LNCaP clone FGC (cell line): ENCODE measurements at regions not wholly inside any gene's neighbourhood (a gene's known extent, or its start where the extent isn't known, plus 50 kb on each side); places are given as distances from the start of the nearest gene placed in this dataset.

Experiments
- DNase-seq: peaks from one replicate; pipeline ENCODE4 v3.0.0-alpha.2; 2011; ENCODE audit warnings: low read depth
- H3K4me3 ChIP-seq: 2 replicates; pipeline ENCODE4 v1.5.1; 2011; ENCODE audit warnings: mild to moderate bottlenecking, low read depth, low read length, control low read depth
- TF ChIP-seq, protein P1 (sequence below): IDR thresholded peaks from 2 replicates; pipeline ENCODE4 v1.5.1; 2012; ENCODE audit warnings: mild to moderate bottlenecking; ENCODE audit not compliant: control insufficient read depth, insufficient read depth; ENCODE audit errors: extremely low read depth

DNA sequence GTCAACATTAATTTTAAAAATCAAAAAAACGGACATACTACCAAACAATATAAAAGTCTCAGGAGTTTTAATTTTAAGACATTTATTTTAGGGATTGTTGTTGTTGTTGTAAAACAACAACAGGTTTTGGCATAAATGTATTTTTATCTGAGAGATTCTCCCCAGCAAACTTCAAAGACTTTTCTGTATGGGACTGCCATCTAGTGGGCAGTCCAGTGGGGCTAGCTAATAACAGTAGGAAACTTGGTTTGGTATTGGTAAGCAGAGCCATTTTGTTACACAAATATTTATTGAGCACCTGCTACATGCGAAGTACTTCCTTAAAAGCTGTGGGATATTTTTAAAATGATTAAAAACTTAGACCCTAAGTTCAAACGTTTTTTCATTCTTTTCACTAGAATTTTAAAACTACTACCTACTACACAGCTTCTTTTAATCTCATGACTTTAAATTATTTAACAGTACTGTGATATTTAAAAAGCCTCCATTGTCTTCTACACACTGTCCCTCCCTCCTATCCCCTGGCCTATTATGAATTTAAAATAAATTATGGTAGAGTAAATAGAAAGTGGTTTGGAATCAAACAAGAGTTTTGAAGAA lies 1028.4 kb upstream of the INTU start:
- no peak for DNase-seq
- H3K4me3 ChIP-seq = no peak overlapping the region
- TF ChIP-seq, protein P1, sequence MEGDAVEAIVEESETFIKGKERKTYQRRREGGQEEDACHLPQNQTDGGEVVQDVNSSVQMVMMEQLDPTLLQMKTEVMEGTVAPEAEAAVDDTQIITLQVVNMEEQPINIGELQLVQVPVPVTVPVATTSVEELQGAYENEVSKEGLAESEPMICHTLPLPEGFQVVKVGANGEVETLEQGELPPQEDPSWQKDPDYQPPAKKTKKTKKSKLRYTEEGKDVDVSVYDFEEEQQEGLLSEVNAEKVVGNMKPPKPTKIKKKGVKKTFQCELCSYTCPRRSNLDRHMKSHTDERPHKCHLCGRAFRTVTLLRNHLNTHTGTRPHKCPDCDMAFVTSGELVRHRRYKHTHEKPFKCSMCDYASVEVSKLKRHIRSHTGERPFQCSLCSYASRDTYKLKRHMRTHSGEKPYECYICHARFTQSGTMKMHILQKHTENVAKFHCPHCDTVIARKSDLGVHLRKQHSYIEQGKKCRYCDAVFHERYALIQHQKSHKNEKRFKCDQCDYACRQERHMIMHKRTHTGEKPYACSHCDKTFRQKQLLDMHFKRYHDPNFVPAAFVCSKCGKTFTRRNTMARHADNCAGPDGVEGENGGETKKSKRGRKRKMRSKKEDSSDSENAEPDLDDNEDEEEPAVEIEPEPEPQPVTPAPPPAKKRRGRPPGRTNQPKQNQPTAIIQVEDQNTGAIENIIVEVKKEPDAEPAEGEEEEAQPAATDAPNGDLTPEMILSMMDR = peak; percentile 75

DNA sequence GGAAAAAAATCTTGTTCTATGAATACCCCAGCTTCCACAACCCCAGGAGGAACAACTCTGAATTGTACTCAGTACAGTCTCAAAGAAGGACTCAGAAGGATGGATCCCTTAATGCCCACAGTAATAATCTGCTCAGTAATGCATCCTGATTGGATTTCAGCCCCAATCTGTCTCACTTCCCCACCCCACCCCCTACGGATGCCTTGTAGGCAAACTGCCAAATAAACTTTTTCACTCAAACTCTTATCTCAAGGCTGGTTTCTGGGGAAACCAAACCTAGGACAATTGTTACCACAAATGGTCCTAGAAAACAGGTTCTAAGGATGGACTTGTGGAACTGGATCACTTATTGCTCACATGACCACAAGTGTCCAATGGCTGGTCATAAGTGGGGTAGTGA lies 1021.8 kb upstream of the INTU start:
- no peak overlapping the region for H3K4me3 ChIP-seq
- TF ChIP-seq, protein P1 = no peak
- no peak for DNase-seq

DNA sequence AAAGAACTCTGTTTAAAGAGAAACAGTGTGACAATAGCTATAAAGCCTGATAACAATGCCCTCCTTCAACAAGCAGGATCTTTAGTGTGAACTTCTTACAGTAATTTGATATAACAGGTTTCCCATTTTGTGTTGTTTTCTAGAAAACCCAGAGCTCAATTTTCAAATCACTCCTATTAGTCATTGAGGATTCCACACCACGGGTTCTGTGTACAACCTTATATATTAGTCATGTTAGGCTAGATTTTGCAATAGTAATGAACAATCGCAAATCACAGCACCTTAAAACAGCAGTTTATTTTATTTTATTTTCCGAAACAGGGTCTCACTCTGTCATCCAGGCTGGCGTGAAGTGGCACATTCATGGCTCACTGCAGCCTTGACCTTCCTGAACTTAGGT lies 1020.9 kb upstream of the INTU start:
- DNase-seq = no peak
- TF ChIP-seq, protein P1 = no peak
- no peak overlapping the region for H3K4me3 ChIP-seq

DNA sequence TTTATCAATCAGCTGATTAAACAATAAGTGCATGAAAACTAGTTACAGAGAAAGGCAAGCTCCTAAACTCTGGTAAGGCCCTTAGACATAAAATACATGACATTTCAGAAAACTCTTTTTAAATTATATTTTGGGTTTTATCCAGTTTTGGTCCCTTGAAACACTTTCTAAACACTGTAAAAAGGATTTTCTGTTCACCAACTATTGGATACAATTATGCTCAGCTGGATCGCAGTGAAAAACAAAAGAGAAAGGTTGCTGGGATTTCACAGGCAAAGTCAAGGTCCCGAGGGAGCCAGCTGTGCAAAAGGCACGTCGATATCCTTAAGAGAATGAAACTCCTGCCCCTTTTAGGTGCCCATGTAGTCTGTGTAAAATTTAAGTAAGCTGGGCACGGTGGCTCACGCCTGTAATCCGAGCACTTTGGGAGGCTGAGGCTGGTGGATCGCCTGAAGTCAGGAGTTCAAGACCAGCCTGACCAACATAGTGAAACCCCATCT lies 1018.4 kb upstream of the INTU start:
- no peak for DNase-seq
- TF ChIP-seq, protein P1 = no peak

DNA sequence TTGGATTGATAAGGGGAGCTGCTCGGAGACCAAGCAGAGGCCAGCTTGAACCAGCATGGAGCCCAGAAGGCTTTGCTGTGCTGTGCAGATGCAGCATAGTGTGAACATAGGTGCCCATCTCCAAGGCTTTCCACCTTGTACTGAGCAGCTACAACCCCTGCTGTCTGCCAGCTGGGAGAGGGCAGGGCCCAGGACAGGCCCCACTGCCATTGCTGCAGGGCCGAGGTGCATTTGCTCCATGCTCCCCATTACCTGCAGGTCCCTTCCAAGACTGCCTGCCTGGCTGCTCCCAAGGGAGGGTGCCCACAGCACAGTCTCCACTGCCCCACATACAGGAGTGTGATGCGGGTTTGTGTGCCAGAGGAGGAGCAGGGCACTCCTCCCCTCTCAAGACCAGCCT lies 1016.0 kb upstream of the INTU start:
- TF ChIP-seq, protein P1 = no peak
- no peak for DNase-seq
- no peak overlapping the region for H3K4me3 ChIP-seq

More for the DNA sequence above, 1018.4 kb upstream of the INTU start:
- H3K4me3 ChIP-seq = no peak overlapping the region

DNA sequence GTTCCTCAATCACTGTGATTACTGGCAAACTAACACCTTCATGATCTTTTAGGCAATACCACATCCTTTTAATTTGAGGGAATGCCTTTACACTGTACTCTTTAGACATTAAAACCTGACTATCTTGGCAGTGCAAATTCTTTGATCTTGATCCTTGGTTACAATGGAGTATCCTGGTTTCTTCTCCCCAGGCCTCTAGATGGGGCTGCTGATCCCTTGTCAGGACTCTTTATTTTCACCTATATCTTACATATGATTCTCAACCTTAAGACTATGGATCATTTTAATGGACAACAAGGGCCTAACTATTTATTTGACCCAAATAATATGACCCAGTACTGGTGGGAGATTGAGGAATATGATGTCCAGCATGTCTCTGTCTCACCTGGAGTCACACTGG lies 1005.5 kb upstream of the INTU start:
- DNase-seq = no peak
- no peak overlapping the region for H3K4me3 ChIP-seq
- TF ChIP-seq, protein P1 = peak; percentile 48

DNA sequence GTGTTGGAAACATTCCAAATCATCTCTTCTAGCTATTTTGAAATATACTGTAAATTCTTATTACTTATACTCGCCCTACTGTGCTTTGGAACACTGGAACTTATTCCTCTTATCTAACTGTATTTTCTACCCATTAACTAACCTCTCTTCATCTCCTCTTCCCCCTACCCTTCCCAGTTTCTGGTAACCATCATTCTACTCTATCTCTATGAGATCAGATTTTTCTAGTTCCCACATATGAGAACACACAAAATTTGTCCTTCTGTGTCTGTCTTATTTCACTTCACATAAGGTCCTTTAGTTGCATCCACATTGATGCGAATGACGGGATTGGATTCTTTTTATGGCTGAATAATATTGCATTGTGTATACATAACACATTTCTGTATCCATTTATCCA lies 1003.8 kb upstream of the INTU start:
- H3K4me3 ChIP-seq = no peak overlapping the region
- TF ChIP-seq, protein P1 = no peak
- DNase-seq = no peak
